ENCODE measurements at regions not wholly inside any gene's neighbourhood (a gene's known extent, or its start where the extent isn't known, plus 50 kb on each side); places are given as distances from the start of the nearest gene placed in this dataset.

DNA sequence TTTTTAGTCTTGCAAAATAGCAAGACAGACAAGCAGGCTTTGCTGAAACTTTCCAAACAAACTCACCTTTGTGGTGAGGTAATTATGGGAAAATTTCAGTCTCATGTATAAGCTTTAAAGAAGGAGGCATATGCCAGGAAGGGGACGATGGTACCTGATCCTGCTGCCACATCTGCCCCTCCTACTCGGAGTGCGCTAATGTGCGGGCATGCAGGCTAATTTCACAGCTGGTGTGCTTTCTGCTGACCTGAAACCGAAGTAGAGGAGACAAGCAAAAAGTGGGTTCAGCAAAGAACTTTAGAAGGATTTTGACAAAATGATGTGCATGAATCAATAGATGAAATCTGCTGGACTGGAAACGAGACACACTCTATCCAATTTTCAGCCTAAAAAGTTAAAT is 117.1 kb upstream of the IRX4 start:
- H2BK15ac ChIP-seq (ENCODE audit: low read length), result no peak overlapping the region
- no peak overlapping the region for H3K23ac ChIP-seq (ENCODE audit: insufficient read length)
- H3K9me3 ChIP-seq (ENCODE audit: insufficient read depth in 2 of 2, low read depth in 1 of 2, low read length in 1 of 2), result peaks cover 0 to 4% of the 10 kb centered on the region in 2 experiments; a peak in 1 of 4 replicates
- H3K4me2 ChIP-seq (ENCODE audit: insufficient read depth in 1 of 2, low read depth in 2 of 2, low read length in 2 of 2), result no peak overlapping the region
- no peaks in the 10 kb centered on the region for H3K79me1 ChIP-seq (ENCODE audit: low read depth, low read length)
- H2AK5ac ChIP-seq (ENCODE audit: low read depth, low read length), result no peak overlapping the region
- H3K27me3 ChIP-seq (replicated peaks in 1 of 4; ENCODE audit: control insufficient read depth in 3 of 4, extremely low read depth in 1 of 4, insufficient read depth in 3 of 4, low read length in 3 of 4), result no peaks in the 10 kb centered on the region
- no peaks in the 10 kb centered on the region for H3K79me2 ChIP-seq (ENCODE audit: control insufficient read depth in 1 of 2, insufficient read depth in 2 of 2, low read length in 2 of 2)
- no peaks in the 10 kb centered on the region for H3K36me3 ChIP-seq (ENCODE audit: control insufficient read depth in 2 of 4, insufficient read depth in 4 of 4, low read length in 3 of 4)
- no peak overlapping the region for H3K4ac ChIP-seq (replicated peaks; ENCODE audit: insufficient read length, low read depth, low read length)
- H3K23me2 ChIP-seq (ENCODE audit: low read depth, low read length), result no peaks in the 10 kb centered on the region
- H2BK12ac ChIP-seq (ENCODE audit: low read depth, low read length), result no peak overlapping the region
- no peak overlapping the region for H2BK5ac ChIP-seq (ENCODE audit: low read depth, low read length)
- no peaks in the 10 kb centered on the region for H4K20me1 ChIP-seq (replicated peaks in 1 of 2; ENCODE audit: control insufficient read depth in 1 of 2, insufficient read depth in 2 of 2, low read length in 2 of 2)
- FAIRE-seq (no peak), DNase-seq (ENCODE audit: low read depth in 1 of 2, low spot score in 2 of 2) (no peak)
- no peak overlapping the region for H3K27ac ChIP-seq (ENCODE audit: low read depth, low read length)
- H4K91ac ChIP-seq (replicated peaks; ENCODE audit: insufficient read length, low read length), result no peak overlapping the region
- no peak overlapping the region for H2AFZ ChIP-seq (ENCODE audit: low read length)
- no peak overlapping the region for H4K8ac ChIP-seq (ENCODE audit: extremely low read depth, insufficient read depth, low read length)
- H2BK120ac ChIP-seq (replicated peaks; ENCODE audit: low read depth, low read length), result no peak overlapping the region
- H2BK20ac ChIP-seq (ENCODE audit: low read length), result no peak overlapping the region
- H4K5ac ChIP-seq (ENCODE audit: insufficient read length, low read depth, low read length), result no peak overlapping the region
- no peak overlapping the region for H3K14ac ChIP-seq (ENCODE audit: insufficient read length)
- ChIA-PET POLR2A (ENCODE audit: partially characterized antibody) (no interaction called here), CTCF (ENCODE audit: partially characterized antibody) (interaction anchor here (0.6 to 1.1 kb wide), 3 partner anchors 22 to 1854 kb away, joined by 3 read pairs; no protein-coding TSS in a partner anchor)
- H3K18ac ChIP-seq (ENCODE audit: extremely low read depth, low read length), result no peak overlapping the region
- WGBS, 2 experiments (ENCODE audit: extremely low coverage in 1 of 2, insufficient coverage in 1 of 2, insufficient read length in 1 of 2, insufficient replicate concordance in 2 of 2, low coverage in 1 of 2, low lambda C conversion rate in 2 of 2, missing lambda C conversion rate in 1 of 2), result 74% methylated on average over 6 of the region's 6 CpGs; no CpG with 5 or more reads in 1 of the 2 experiments
- TF ChIP-seq SIRT6 (IDR thresholded peaks at IDR 0.05; ENCODE audit: low read length), result no peak
- no peak for TF ChIP-seq CBX5 (IDR thresholded peaks at IDR 0.05; ENCODE audit: low read depth, low read length)
- TF ChIP-seq ZNF274 (IDR thresholded peaks at IDR 0.05; ENCODE audit: borderline replicate concordance, extremely low read depth, low read length), result no peak
- TF ChIP-seq NANOG (IDR thresholded peaks at IDR 0.05; ENCODE audit: insufficient read depth, low read depth, low read length, poor library complexity, severe bottlenecking), result no peak
- no peak for TF ChIP-seq KDM1A (IDR thresholded peaks at IDR 0.05; ENCODE audit: borderline replicate concordance, low read length)
- no peak for TF ChIP-seq TBP (IDR thresholded peaks at IDR 0.05; ENCODE audit: low read depth, low read length)
- TF ChIP-seq SIN3A (conservative IDR thresholded peaks at IDR 0.05 in 1 of 2, IDR thresholded peaks at IDR 0.05 in 1 of 2; ENCODE audit: low read depth in 1 of 2, low read length in 2 of 2), result no peak
- TF ChIP-seq SP4 (IDR thresholded peaks at IDR 0.05; ENCODE audit: low read length), result no peak
- TF ChIP-seq RXRA (IDR thresholded peaks at IDR 0.05; ENCODE audit: insufficient read depth, low read depth, low read length), result no peak
- TF ChIP-seq RBBP5 (IDR thresholded peaks at IDR 0.05; ENCODE audit: borderline replicate concordance, low read depth, low read length), result no peak
- H3K56ac ChIP-seq (replicated peaks; ENCODE audit: insufficient read length, low read depth, low read length), result no peak overlapping the region
- no peak overlapping the region for H3K4me3 ChIP-seq (ENCODE audit: extremely low read depth in 1 of 4, insufficient read depth in 2 of 4, low read depth in 3 of 4, low read length in 4 of 4)
- H3K4me1 ChIP-seq (replicated peaks in 1 of 4; ENCODE audit: control insufficient read depth in 3 of 4, insufficient read depth in 4 of 4, low read length in 3 of 4), result no peaks in the 10 kb centered on the region; a peak in 1 of 7 replicates
- no peak overlapping the region for H3K9ac ChIP-seq (replicated peaks in 1 of 4; ENCODE audit: extremely low read depth in 1 of 4, low read depth in 3 of 4, low read length in 3 of 4)

Data from H1 (cell line).